ENCODE measurements at regions not wholly inside any gene's neighbourhood (a gene's known extent, or its start where the extent isn't known, plus 50 kb on each side); places are given as distances from the start of the nearest gene placed in this dataset.

- H3K9me3 Mint-ChIP-seq: peaks cover 11% of the 10 kb centered on the region
- H3K27me3 Mint-ChIP-seq (ENCODE audit: insufficient read depth, low read depth): no peaks in the 10 kb centered on the region
Measured at GRCh38 chr5:125630237-125630636, 793.0 kb upstream of the GRAMD2B start.

GRCh38 chr5:125633523-125633922 lies 789.7 kb upstream of the GRAMD2B start:
- TF ChIP-seq, protein P1, sequence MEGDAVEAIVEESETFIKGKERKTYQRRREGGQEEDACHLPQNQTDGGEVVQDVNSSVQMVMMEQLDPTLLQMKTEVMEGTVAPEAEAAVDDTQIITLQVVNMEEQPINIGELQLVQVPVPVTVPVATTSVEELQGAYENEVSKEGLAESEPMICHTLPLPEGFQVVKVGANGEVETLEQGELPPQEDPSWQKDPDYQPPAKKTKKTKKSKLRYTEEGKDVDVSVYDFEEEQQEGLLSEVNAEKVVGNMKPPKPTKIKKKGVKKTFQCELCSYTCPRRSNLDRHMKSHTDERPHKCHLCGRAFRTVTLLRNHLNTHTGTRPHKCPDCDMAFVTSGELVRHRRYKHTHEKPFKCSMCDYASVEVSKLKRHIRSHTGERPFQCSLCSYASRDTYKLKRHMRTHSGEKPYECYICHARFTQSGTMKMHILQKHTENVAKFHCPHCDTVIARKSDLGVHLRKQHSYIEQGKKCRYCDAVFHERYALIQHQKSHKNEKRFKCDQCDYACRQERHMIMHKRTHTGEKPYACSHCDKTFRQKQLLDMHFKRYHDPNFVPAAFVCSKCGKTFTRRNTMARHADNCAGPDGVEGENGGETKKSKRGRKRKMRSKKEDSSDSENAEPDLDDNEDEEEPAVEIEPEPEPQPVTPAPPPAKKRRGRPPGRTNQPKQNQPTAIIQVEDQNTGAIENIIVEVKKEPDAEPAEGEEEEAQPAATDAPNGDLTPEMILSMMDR (IDR thresholded peaks at IDR 0.05): no peak
- Histone ChIP-seq H3K79me2 (ENCODE audit: low read depth) (no peaks in the 10 kb centered on the region), H3F3A (ENCODE audit: low read depth) (no peaks in the 10 kb centered on the region), H3K9me3 (ENCODE audit: low read depth) (no peaks in the 10 kb centered on the region), H3K9ac (no peak overlapping the region), H3K36me3 (no peaks in the 10 kb centered on the region), H3K27ac (no peak overlapping the region), H3K27me3 (no peaks in the 10 kb centered on the region), H3K4me2 (no peak overlapping the region), H2AFZ (replicated peaks) (no peak overlapping the region), H4K20me1 (ENCODE audit: low read depth) (no peaks in the 10 kb centered on the region), H3K4me3 (no peak overlapping the region), H3K4me1 (peaks cover 5% of the 10 kb centered on the region)
- Mint-ChIP-seq H3K4me1 (peaks cover 11% of the 10 kb centered on the region), H3K27me3 (ENCODE audit: insufficient read depth, low read depth) (no peaks in the 10 kb centered on the region), H3K4me3 (no peak overlapping the region), H3K27ac (no peak overlapping the region), H3K9me3 (peaks cover 5% of the 10 kb centered on the region), H3K36me3 (no peaks in the 10 kb centered on the region)
- no peak for DNase-seq (ENCODE audit: low spot score)

More at GRCh38 chr5:125630237-125630636, 793.0 kb upstream of the GRAMD2B start:
- Mint-ChIP-seq H3K27ac (no peak overlapping the region), H3K4me3 (no peak overlapping the region), H3K4me1 (peaks cover 11% of the 10 kb centered on the region), H3K36me3 (no peaks in the 10 kb centered on the region)
- no peaks in the 10 kb centered on the region for H4K20me1 ChIP-seq (ENCODE audit: low read depth)
- no peaks in the 10 kb centered on the region for H3K9me3 ChIP-seq (ENCODE audit: low read depth)
- no peak overlapping the region for H3K4me2 ChIP-seq
- no peak overlapping the region for H3K27ac ChIP-seq
- no peak for DNase-seq (ENCODE audit: low spot score)
- H3K27me3 ChIP-seq: no peaks in the 10 kb centered on the region
- no peak overlapping the region for H3K9ac ChIP-seq
- no peak overlapping the region for H3K4me3 ChIP-seq
- no peaks in the 10 kb centered on the region for H3K36me3 ChIP-seq
- H3K79me2 ChIP-seq (ENCODE audit: low read depth): no peaks in the 10 kb centered on the region
- H3K4me1 ChIP-seq: no peaks in the 10 kb centered on the region
- no peaks in the 10 kb centered on the region for H3F3A ChIP-seq (ENCODE audit: low read depth)
- H2AFZ ChIP-seq (replicated peaks): no peak overlapping the region
- TF ChIP-seq, protein P1 (IDR thresholded peaks at IDR 0.05): no peak

DNA sequence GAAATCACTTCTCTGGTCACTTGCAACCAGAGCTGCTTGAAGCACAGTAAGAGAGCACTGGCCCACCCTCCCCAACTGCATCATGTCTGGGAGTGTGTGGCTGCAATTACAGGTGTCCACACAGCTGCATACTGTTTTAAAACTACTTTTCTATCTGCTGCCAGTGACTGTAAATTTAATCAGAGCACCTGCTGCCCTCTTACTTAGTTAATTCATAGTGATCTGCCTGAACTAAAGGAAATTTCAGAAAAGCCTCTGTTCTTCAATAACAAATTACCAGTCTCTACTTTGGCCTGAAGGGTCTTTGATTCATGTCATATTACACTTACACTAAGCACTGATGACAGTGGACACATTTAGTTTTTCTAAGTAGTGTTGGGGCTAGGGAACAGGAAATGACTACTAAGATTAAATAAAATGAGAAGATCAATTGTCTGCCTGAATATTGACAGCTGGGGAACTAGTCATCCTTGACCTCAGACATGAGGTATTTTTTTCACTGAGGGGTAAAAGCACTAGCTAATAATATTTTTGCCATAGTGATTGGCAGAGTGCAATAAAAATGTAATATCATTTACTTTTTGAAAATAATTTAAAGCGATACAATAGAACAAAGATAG lies 788.9 kb upstream of the GRAMD2B start:
- Histone ChIP-seq H3K9me3 (ENCODE audit: low read depth) (no peaks in the 10 kb centered on the region), H3K79me2 (ENCODE audit: low read depth) (no peaks in the 10 kb centered on the region)

More for the DNA sequence above, 788.9 kb upstream of the GRAMD2B start:
- H3K36me3 ChIP-seq: no peaks in the 10 kb centered on the region
- TF ChIP-seq, protein P1 (IDR thresholded peaks at IDR 0.05): no peak
- TF ChIP-seq EZH2phosphoT487 (IDR thresholded peaks at IDR 0.05) (no peak), EZH2 (IDR thresholded peaks at IDR 0.05) (no peak)
- peaks cover 13% of the 10 kb centered on the region for H3K4me1 ChIP-seq
- no peaks in the 10 kb centered on the region for H3K27me3 ChIP-seq
- peaks cover 11% of the 10 kb centered on the region for H3K4me1 Mint-ChIP-seq
- no peaks in the 10 kb centered on the region for H3K36me3 Mint-ChIP-seq
- no peak overlapping the region for H3K4me2 ChIP-seq
- H3K27ac ChIP-seq: no peak overlapping the region
- no peak overlapping the region for H3K4me3 ChIP-seq
- H4K20me1 ChIP-seq (ENCODE audit: low read depth): no peaks in the 10 kb centered on the region
- no peak for DNase-seq (ENCODE audit: low spot score)
- no peak overlapping the region for H2AFZ ChIP-seq (replicated peaks)
- H3F3A ChIP-seq (ENCODE audit: low read depth): no peaks in the 10 kb centered on the region
- H3K27me3 Mint-ChIP-seq (ENCODE audit: insufficient read depth, low read depth): no peaks in the 10 kb centered on the region
- H3K4me3 Mint-ChIP-seq: no peak overlapping the region
- H3K9ac ChIP-seq: no peak overlapping the region
- H3K27ac Mint-ChIP-seq: peak overlapping the region; percentile 27
- H3K9me3 Mint-ChIP-seq: peaks cover 5% of the 10 kb centered on the region
